GM20000 (cell line): ENCODE measurements at regions not wholly inside any gene's neighbourhood (a gene's known extent, or its start where the extent isn't known, plus 50 kb on each side); places are given as distances from the start of the nearest gene placed in this dataset.

Experiments used
- DNase-seq: peaks from one replicate; pipeline ENCODE4 v3.0.0; 2012; ENCODE audit warnings: low spot score
- TF ChIP-seq, protein P1 (sequence below): IDR thresholded peaks from 2 replicates; pipeline ENCODE4 v1.5.1; 2012; ENCODE audit warnings: mild to moderate bottlenecking, control low read depth; ENCODE audit errors: extremely low read depth, missing control alignments

DNA sequence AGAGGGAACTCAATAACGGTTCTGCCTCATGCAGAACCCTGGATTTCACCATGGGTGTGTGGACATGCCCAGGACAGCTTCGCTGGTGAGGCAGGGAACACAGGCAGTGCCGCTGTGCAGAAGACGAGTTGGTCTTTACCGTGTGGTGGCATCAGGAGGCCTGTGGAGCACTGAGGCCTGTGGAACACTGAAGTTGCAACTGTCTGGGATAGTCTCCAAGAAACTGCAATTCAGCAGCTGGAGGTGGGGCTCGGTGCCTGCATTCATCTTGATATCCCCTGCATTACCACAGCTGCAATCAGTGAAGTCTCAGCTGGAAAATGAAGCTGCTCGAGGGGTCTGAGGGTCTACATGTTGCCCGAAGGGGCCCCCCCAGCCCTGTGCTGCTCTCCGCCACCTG lies 202.4 kb upstream of the CDH4 start:
- DNase-seq: no peak
- TF ChIP-seq, protein P1, sequence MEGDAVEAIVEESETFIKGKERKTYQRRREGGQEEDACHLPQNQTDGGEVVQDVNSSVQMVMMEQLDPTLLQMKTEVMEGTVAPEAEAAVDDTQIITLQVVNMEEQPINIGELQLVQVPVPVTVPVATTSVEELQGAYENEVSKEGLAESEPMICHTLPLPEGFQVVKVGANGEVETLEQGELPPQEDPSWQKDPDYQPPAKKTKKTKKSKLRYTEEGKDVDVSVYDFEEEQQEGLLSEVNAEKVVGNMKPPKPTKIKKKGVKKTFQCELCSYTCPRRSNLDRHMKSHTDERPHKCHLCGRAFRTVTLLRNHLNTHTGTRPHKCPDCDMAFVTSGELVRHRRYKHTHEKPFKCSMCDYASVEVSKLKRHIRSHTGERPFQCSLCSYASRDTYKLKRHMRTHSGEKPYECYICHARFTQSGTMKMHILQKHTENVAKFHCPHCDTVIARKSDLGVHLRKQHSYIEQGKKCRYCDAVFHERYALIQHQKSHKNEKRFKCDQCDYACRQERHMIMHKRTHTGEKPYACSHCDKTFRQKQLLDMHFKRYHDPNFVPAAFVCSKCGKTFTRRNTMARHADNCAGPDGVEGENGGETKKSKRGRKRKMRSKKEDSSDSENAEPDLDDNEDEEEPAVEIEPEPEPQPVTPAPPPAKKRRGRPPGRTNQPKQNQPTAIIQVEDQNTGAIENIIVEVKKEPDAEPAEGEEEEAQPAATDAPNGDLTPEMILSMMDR: no peak

DNA sequence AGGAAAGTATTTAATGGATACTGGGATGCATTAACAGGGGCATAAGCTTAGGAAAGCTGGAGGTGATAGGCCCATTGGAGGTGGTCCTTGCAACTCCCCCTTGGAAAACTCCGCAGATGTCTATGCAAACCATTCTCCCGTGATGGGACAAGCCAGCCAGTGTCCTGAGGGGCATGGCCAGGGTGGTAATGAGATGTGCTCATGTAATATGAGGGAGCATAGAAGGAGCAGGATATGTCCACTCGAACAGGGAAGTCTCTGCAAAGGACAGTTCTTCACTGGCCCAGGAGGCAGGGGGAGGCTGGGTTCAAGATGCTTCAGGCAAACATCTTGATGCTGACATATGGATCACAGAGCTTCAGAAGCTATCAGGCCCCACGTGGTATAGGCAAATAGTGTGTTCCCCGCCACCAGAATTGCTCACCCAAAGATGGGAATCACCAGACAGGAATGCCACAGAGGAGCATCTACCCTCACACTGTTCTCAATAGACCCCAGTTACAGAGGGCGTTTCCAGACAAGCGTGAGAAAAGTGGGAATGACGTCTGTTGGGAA lies 201.6 kb upstream of the CDH4 start:
- TF ChIP-seq, protein P1: no peak
- DNase-seq: no peak

DNA sequence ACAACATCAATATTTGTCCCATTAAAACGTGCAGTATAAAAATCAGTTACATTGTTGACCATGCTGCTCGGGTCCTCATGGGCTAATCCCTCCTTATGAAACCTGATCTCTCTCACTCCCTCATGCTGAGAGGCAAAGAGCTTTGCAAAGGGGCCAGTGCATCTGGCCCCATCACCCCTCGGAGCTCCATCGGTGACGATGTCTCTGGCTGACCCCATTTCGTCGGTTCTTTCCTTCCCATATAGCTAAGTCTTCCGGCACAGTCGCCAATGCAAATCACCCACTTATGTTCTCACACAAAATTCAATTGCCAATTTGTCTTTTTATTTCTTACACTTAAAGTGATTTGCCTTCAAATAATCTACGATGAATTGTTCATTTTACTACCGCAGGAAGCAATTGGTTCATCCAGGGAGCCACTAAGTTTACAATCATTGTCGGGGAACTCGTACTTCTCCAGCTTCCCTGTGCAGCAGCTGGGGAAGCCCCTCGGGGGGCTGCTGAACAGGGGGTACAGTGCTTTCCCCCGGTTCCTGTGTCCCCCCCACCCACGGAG lies 199.8 kb upstream of the CDH4 start:
- no peak for DNase-seq
- TF ChIP-seq, protein P1: no peak

DNA sequence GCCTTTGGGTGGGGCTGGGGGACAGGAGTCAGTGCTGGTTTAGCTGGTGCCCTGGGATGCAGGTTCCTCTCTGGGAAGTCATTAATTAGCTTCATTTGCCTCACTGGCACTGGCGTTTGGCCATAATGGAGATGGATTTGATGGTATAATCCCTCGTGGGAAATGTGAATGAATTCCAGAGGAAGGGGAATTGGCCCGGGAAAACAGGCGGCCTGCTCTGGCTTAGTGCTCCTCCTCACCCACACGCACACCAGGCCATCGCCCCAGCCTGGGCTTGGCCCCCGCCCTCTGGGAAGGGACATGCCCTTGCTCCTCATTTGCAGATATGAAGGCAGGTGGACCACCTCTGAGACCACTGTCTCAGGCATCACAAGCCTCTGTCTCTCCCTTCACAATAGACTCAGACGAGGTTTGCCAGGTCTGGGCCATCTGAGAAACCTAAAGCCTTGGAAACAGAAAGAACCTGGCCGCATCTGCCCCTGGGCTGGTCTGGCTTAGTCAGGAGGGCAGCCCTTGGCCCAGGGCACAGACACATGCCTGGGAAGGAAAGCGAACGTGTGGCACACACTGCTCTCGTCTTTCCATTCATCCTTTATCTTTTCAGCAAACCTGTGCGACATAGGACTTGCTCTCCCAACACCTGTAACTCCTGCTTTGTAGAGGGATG lies 199.2 kb upstream of the CDH4 start:
- TF ChIP-seq, protein P1: no peak
- DNase-seq: no peak

DNA sequence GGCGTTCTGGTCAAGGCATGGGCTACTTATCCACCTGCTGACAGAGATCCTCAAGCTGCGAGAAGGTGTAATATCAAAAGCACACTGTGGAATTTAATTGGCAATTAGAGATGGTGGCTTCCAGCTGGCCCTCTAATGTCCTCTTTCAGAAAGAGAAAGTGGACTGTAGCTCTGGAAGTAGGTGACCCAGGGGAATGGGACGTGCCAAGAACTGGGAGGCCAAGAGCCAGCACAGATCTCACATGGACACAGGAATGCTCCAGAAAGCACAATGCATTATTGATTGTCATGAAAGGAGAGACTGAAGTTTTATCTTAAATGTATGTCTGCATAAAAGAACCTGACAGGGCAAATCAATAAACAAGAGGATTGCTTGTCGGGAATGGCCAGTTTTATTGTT lies 198.6 kb upstream of the CDH4 start:
- DNase-seq: no peak

DNA sequence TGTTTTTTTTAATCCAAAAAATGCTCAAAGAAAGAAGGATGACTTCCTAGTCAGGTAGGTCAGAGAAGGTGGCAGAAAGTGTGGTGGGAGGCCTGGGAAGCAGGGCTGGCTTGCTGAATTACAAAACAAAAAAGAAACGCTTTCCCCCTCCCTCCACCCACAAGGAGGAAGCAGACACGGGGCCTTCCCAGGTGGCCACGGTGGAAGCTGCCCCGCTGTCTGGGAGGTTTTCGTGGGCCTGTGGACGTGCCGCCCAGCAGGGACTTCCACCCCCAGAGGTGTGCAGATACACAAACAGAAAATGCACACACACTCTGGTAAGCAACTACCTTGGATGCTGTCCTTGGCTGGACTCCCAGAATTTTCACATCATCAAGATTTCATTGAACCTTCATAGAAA lies 198.2 kb upstream of the CDH4 start:
- no peak for DNase-seq
- TF ChIP-seq, protein P1: no peak

More for the DNA sequence above, 198.6 kb upstream of the CDH4 start:
- TF ChIP-seq, protein P1: no peak

DNA sequence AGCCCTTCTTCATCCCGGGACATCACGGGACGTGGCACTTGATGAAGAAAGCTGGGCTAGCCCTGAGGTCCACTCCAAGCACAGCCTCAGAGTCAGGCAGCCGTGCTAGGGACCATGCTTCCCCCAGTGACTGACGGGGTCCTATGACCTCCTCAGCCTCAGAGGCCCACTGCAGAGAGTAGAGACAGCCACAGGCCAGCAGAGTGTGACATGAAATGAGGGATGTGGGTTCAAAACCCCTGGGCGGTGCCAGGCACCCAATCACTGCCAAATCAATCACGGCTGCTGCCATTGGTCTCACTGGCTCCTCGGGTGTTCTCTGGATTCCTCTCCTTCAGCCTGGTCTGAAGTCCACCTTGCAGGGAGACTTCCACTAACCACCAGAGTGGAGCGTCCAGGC lies 197.7 kb upstream of the CDH4 start:
- DNase-seq: no peak
- TF ChIP-seq, protein P1: no peak
